ENCODE measurements at regions not wholly inside any gene's neighbourhood (a gene's known extent, or its start where the extent isn't known, plus 50 kb on each side); places are given as distances from the start of the nearest gene placed in this dataset.

DNA sequence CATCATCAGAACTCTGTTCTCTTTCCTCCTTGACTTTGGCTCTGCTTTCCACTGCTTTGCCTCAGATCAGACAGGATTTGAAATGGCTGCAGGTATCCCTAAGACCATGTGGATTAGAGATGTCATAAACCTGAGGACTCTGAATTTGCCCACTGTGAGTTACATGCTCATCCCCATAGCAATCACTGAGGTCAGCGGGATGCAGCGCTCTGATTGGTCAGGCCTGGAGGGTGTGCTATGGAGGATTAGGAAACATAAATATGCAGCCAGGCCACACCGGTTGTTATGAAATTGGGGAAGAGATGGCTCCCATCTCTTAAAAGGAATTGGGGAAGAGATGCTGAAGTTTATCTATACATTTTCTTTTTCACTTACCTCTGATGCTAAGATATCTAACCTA, 73.7 kb upstream of the DNAJC10 start (continued):
- TF ChIP-seq, protein P1, sequence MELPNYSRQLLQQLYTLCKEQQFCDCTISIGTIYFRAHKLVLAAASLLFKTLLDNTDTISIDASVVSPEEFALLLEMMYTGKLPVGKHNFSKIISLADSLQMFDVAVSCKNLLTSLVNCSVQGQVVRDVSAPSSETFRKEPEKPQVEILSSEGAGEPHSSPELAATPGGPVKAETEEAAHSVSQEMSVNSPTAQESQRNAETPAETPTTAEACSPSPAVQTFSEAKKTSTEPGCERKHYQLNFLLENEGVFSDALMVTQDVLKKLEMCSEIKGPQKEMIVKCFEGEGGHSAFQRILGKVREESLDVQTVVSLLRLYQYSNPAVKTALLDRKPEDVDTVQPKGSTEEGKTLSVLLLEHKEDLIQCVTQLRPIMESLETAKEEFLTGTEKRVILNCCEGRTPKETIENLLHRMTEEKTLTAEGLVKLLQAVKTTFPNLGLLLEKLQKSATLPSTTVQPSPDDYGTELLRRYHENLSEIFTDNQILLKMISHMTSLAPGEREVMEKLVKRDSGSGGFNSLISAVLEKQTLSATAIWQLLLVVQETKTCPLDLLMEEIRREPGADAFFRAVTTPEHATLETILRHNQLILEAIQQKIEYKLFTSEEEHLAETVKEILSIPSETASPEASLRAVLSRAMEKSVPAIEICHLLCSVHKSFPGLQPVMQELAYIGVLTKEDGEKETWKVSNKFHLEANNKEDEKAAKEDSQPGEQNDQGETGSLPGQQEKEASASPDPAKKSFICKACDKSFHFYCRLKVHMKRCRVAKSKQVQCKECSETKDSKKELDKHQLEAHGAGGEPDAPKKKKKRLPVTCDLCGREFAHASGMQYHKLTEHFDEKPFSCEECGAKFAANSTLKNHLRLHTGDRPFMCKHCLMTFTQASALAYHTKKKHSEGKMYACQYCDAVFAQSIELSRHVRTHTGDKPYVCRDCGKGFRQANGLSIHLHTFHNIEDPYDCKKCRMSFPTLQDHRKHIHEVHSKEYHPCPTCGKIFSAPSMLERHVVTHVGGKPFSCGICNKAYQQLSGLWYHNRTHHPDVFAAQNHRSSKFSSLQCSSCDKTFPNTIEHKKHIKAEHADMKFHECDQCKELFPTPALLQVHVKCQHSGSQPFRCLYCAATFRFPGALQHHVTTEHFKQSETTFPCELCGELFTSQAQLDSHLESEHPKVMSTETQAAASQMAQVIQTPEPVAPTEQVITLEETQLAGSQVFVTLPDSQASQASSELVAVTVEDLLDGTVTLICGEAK (IDR thresholded peaks at IDR 0.05), result no peak
- TF ChIP-seq, protein P1 (CRISPR knock-in tag; IDR thresholded peaks at IDR 0.05), result no peak
- peak; percentile 96 for TF ChIP-seq RFX5 (IDR thresholded peaks at IDR 0.05; ENCODE audit: low read depth, low read length)
- peak; percentile 64 for TF ChIP-seq FOS (IDR thresholded peaks at IDR 0.05; ENCODE audit: extremely low read depth, insufficient read length)
- TF ChIP-seq, protein P2, sequence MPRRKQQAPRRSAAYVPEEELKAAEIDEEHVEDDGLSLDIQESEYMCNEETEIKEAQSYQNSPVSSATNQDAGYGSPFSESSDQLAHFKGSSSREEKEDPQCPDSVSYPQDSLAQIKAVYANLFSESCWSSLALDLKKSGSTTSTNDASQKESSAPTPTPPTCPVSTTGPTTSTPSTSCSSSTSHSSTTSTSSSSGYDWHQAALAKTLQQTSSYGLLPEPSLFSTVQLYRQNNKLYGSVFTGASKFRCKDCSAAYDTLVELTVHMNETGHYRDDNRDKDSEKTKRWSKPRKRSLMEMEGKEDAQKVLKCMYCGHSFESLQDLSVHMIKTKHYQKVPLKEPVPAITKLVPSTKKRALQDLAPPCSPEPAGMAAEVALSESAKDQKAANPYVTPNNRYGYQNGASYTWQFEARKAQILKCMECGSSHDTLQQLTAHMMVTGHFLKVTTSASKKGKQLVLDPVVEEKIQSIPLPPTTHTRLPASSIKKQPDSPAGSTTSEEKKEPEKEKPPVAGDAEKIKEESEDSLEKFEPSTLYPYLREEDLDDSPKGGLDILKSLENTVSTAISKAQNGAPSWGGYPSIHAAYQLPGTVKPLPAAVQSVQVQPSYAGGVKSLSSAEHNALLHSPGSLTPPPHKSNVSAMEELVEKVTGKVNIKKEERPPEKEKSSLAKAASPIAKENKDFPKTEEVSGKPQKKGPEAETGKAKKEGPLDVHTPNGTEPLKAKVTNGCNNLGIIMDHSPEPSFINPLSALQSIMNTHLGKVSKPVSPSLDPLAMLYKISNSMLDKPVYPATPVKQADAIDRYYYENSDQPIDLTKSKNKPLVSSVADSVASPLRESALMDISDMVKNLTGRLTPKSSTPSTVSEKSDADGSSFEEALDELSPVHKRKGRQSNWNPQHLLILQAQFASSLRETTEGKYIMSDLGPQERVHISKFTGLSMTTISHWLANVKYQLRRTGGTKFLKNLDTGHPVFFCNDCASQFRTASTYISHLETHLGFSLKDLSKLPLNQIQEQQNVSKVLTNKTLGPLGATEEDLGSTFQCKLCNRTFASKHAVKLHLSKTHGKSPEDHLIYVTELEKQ (CRISPR knock-in tag; IDR thresholded peaks at IDR 0.05), result no peak
- no peak for TF ChIP-seq RNF2 (IDR thresholded peaks at IDR 0.05)
- TF ChIP-seq MAFK (IDR thresholded peaks at IDR 0.05; ENCODE audit: low read length), result no peak
- no peak for TF ChIP-seq ZNF212 (CRISPR knock-in tag; IDR thresholded peaks at IDR 0.05)
- TF ChIP-seq CREM (IDR thresholded peaks at IDR 0.05; ENCODE audit: low read depth), result peak; percentile 90
- TF ChIP-seq, protein P3, sequence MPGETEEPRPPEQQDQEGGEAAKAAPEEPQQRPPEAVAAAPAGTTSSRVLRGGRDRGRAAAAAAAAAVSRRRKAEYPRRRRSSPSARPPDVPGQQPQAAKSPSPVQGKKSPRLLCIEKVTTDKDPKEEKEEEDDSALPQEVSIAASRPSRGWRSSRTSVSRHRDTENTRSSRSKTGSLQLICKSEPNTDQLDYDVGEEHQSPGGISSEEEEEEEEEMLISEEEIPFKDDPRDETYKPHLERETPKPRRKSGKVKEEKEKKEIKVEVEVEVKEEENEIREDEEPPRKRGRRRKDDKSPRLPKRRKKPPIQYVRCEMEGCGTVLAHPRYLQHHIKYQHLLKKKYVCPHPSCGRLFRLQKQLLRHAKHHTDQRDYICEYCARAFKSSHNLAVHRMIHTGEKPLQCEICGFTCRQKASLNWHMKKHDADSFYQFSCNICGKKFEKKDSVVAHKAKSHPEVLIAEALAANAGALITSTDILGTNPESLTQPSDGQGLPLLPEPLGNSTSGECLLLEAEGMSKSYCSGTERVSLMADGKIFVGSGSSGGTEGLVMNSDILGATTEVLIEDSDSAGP (CRISPR knock-in tag; IDR thresholded peaks at IDR 0.05), result no peak
- TF ChIP-seq, protein P4, sequence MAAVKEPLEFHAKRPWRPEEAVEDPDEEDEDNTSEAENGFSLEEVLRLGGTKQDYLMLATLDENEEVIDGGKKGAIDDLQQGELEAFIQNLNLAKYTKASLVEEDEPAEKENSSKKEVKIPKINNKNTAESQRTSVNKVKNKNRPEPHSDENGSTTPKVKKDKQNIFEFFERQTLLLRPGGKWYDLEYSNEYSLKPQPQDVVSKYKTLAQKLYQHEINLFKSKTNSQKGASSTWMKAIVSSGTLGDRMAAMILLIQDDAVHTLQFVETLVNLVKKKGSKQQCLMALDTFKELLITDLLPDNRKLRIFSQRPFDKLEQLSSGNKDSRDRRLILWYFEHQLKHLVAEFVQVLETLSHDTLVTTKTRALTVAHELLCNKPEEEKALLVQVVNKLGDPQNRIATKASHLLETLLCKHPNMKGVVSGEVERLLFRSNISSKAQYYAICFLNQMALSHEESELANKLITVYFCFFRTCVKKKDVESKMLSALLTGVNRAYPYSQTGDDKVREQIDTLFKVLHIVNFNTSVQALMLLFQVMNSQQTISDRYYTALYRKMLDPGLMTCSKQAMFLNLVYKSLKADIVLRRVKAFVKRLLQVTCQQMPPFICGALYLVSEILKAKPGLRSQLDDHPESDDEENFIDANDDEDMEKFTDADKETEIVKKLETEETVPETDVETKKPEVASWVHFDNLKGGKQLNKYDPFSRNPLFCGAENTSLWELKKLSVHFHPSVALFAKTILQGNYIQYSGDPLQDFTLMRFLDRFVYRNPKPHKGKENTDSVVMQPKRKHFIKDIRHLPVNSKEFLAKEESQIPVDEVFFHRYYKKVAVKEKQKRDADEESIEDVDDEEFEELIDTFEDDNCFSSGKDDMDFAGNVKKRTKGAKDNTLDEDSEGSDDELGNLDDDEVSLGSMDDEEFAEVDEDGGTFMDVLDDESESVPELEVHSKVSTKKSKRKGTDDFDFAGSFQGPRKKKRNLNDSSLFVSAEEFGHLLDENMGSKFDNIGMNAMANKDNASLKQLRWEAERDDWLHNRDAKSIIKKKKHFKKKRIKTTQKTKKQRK (IDR thresholded peaks at IDR 0.05; ENCODE audit: borderline replicate concordance, low read depth, low read length), result no peak
- no peak for TF ChIP-seq TFAM (CRISPR knock-in tag; conservative IDR thresholded peaks at IDR 0.05)

All from K562 (cell line).